H54 (cell line): ENCODE measurements at regions not wholly inside any gene's neighbourhood (a gene's known extent, or its start where the extent isn't known, plus 50 kb on each side); places are given as distances from the start of the nearest gene placed in this dataset.

Source experiments
- DNase-seq: peaks from one replicate; pipeline ENCODE4 v3.0.0; 2011; ENCODE audit warnings: low spot score, mixed read lengths; ENCODE audit not compliant: insufficient read length
- FAIRE-seq: peaks from 3 replicates; lab custom pipeline; 2011; peaks lifted over from hg19 to GRCh38; lab: Jason Lieb, UNC
- POLR2A ChIP-seq: IDR thresholded peaks from 2 replicates; pipeline ENCODE4 v1.6.1; 2011; ENCODE audit warnings: low read depth, mild to moderate bottlenecking, low read length

DNA sequence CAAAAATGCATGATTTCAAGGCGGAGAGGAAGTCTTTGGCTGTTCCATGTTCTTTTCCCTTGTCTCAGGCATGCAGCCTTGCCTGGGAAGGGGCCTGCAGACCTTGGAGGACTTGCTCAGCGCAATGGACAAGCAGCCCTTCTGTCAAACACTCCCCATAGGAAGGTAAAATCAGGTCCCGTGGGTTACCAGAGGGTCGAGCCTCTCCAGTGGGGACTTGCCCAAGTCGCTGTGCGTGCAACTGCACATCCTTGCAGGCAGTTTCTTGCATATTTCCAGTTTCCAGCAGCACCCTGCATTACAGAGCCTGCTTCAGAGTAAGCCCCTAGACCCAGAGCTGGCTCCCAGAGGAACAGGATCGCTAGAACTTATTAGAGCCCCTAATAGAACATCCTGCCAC is 75.5 kb upstream of the KLF13 start:
- DNase-seq, result no peak
- FAIRE-seq, result no peak
- TF ChIP-seq POLR2A, result no peak

DNA sequence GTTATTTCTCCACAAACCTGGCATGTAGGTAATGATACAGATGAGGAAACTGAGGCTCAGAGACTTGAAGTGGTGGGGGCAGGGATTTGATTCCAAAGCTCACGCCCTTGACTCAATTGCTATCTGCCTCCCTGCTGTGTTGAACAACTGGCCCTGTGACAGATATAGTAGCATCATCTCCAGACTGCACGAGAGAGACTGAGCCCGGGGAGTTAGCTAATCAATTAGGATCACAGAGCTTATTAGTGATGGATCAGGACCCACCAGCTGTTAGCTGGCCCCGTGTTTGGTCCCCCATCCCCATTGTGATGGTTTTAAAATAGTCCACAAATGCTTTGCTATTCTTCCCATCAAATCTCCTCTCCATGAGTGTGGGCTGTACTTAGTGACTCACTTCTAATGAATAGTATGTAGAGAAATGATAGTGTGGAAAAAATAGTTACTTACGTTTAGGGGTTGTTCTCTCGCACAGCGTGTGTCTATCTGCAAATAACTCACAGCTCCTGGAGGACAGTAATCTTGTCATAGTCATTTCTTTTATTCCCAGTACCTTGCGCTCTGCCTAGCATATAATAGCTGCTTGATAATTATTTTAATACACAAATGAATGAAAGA is 74.4 kb upstream of the KLF13 start:
- FAIRE-seq (no peak), DNase-seq (no peak)
- no peak for TF ChIP-seq POLR2A

DNA sequence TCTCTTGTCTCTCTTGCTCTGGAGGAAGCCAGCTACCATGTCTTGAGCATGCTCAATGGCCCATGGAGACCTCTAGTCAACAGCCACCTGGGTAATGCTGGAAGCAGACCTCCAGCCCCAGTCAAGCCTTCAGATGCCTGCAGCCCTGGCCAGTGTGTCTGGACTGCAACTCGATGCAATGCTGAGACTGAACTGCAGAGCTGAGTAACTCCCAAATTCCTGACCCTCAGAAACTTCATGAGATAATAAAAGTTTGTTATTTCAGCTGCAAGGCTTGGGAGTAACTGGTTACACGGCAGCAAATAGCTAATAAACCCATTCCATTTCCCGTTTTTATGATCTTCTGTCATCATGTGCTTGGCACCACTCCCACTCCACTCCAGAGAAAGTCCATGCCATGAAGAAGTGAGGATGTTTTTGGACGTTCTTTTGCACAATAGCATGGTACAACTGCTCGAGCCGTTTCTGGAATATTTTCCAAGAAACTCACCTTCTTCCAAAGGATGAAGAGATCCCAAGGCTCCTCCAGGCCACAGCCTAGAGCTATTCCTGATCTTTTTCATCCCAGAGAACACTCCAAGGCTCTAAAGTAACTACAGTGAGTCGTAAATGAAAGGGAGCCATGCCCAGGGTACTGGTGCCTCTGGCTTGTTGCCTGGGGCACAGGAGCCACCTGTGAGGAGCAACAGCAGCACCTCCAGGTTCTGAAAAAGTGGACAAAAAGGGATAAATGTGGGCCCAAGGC is 72.0 kb upstream of the KLF13 start:
- DNase-seq (no peak), FAIRE-seq (no peak)
- no peak for TF ChIP-seq POLR2A

DNA sequence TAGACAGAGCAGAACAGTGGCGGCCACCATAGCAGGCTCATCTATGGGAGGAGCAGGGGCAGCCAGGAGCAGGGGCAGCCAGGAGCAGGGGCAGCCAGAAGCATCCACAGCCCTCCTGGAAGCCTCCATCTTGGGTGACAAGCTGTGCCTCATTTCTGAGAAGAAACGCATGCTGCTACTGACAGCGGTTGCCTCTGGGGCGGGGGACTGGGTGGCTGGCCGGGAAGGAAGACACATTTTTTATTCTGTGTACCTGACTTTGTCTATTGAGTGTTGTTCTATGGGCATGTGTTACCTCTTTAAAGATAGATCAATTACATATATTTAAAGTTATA is 71.5 kb upstream of the KLF13 start:
- TF ChIP-seq POLR2A, result no peak
- no peak for DNase-seq
- FAIRE-seq, result no peak

DNA sequence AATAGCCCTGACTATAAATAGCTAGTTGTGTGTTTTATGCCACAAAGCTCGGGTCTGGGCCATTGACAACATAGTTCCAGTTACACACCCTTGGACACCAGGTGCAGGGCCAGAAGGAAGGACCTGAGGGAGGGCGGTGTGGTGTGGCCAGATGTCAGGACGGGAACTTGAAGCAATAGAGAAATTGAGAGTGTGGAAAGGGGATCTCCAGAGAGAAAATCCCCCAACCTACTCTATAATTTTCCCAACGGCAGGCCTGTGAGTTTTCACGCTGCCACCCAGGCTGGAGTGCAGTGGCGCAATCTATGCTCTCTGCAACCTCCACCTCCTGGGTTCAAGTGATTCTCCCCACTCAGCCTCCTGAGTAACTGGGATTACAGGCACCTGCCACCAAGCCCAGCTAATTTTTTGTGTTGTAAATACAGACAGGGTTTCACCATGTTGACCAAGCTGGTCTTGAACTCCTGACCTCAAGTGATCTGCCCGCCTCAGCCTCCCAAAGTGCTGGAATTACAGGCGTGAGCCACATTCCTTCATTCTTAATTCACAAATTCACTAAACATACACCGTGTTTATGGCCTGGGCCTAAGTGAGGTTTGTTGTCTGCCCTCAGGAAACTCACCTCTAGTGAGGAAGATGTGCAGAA is 70.8 kb upstream of the KLF13 start:
- no peak for TF ChIP-seq POLR2A
- no peak for FAIRE-seq
- no peak for DNase-seq

DNA sequence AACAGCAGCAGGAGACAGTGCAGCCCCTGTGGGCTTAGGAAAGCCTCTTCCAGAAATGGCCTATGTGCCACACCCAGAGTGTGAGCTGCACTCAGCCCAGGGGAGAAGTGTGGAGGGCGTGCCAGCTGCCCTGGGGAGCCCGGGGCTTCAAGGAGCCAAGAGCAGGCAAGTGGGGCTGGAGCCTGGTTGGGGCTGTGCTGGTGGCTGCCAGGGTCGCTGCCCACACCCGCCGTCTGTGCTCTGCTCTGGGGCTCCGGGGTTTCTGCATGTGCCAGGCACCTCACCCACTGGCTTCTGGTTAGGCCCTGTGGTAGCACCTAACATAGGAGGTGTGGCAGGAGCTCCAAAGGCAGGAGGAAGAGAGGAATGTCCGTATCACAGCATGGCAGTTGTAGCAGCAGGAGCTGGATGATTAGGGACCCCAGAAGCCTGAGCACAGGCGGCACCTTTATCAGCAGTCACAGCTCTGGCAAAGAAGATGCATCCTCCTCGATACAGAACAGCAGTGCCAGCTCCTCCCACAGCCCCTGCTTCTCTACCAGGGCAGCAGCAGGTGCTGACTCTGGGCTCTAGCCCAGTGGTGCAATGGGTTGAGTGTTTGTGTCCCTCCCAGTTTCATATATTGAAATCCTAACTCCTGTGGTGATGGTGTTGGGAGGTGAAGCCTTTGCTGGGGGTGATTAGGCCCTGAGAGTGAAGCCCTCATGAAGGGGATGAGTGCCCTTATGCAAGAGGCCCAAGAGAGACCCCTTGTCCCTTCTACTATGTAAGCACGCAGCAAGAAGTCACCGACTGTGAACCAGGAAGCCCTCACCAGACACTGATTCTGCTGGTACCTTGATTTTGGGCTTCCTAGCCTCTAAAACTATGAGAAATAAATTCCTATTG is 70.0 kb upstream of the KLF13 start:
- no peak for DNase-seq
- no peak for TF ChIP-seq POLR2A
- FAIRE-seq, result no peak

DNA sequence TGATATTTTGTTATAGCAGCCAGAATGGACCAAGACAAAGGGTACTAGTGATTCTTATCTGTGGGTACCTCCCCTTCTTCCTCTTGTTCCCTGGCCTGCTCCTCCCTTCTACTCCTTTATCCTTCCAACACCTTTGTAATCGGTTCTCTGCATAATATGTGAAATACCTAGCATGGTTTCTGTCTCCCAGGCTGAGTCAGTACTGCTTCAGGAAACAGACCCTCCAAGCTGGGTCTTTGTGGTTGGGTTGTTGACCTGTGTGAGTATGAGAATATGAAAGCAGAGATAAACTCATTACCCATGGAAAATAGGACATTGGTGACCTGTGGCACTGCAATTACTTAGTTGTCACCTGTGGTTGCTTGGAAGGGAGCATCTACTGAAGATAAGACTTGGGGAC is 69.3 kb upstream of the KLF13 start:
- DNase-seq, result no peak

DNA sequence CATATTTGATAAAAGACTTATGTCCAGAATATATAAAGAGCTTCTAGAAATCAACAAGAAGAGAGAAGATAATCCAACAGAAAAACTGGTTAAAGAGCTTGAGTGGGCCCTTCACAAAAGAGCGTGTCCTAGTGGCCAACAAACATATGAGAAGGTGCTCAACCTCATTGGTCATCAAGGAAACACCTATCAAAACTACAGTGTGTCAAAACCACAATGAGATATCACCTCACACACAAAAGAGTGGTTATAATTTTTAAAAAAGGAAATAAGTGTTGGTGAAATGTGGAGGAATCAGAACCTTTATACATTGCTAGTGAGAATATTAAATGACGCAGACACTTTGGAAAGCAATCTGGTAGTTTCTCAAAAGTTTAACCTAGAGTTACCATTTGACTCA is 68.4 kb upstream of the KLF13 start:
- FAIRE-seq (no peak), DNase-seq (no peak)
- no peak for TF ChIP-seq POLR2A

More for the DNA sequence above, 69.3 kb upstream of the KLF13 start:
- TF ChIP-seq POLR2A, result no peak
- no peak for FAIRE-seq

DNA sequence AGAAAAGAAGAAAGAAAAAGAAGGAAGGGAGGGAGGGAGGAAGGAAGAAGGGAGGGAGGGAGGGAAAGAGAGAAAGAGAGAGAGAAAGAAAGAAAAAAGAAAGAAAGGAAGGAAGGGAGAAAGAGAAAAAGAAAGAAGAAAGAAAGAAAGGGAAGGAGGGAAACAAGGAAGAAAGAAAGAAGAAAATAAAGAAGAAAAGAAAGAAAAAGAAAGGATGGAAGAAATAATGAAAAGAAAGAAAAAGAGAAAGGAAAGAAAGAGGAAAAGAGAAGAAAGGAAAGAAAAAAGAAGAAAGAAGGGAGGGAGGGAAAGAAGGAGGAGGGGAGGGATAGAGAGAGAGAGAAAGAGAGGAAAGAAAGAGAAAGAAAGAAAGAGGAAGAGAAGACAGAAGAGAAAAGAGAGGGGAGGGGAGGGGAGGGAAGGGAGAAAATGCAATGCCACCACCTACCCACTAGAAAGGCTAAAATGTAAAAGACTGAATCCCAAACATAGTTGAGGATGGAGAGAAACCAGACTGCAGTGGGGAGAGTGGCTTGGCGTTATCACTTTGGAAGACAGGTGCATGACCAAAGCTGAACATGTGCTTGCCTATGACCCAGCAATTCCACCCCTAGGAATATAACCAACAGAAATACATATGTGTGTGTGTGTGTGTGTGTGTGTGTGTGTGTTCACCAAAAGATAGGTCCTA is 66.9 kb upstream of the KLF13 start:
- FAIRE-seq, result no peak
- no peak for TF ChIP-seq POLR2A
- DNase-seq, result no peak

DNA sequence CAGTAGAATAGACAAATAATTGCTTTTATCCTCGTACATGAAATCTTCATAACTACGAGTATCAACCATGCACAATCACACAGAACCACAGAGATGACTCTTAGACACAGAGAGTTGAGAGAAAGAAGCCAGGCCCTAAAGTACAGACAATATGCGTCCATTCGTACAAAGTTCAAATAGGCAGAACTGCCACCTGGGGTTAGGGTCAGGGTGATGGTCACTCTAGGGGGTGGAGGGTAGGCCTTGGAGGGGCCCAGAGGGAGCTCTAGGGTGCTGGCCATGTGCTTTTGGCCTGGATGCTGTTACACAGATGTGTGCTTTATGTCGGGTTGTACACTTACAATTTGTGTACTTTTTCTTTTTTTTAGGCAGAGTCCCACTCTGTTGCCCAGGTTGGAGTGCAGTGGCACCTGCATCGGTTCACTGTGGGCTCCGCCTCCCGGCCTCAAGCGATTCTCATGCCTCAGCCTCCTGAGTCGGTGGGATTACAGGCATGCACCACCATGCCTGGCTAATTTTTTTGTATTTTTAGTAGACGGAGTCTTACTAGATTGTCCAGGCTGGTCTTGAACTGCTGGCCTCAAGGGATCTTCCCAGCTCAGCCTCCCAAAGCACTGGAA is 65.9 kb upstream of the KLF13 start:
- TF ChIP-seq POLR2A, result no peak
- FAIRE-seq, result no peak
- DNase-seq, result no peak

DNA sequence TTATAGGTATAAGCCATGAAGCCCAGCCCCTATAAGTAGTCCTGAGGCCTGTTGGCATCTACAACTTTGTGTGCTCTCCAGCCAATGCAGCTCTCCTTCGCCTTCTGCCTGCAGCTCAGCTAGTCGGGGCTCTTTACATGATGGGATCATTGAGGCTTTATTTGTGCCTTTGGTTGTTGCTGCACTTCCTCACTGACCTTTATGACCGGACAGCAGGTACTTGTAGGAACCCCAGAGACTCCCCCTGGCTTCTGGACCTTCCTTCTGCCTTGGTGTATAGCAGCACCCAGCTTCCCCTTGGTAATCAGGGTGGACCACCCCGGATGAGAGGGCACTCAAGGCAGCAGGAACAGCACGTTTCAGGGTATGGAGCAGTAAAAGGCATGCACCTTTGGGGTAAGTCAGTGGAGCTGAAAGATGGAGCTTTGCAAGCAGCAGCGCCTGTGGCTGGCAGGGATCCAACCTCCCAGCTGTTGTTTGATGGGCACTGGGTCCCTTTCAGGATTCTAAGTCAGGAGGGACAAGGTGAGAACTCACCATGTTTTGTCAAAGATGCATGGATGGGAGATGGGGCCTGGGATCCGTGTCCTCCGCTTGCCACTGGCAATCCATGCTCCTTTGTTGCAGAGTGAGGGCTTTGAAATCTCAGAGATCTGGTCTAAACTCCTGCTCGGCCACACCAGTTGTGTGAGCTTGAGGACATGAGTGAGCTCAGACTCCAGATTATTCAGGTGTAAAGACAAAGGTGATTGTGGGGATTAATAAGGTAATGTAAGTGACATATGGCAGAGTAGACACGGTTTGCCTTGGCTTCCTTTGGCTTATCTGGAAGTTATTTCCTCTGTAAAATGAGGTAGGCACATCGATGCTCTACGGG is 65.1 kb upstream of the KLF13 start:
- DNase-seq (no peak), FAIRE-seq (no peak)
- no peak for TF ChIP-seq POLR2A

DNA sequence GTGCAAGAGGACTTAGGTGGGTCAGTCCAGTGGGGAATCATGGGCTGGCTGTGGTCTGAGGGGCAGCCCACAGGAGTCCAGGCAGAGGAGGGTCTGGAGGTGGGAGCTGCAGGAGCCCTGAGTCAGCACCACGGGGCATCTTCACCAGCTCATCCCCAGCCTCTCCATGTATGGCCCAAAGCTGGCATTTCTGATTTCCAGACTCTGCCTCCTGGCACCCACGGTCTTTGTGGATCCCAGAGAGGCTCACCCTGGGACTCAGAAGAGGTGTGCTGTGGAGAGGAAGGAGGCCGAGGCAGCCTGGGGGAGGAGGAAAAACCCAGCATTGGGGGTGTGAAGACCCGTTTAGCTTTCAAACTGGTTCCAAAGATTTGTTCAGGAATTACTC is 64.5 kb upstream of the KLF13 start:
- no peak for DNase-seq
- FAIRE-seq, result no peak
- no peak for TF ChIP-seq POLR2A
